H1 (cell line): ENCODE measurements at regions not wholly inside any gene's neighbourhood (a gene's known extent, or its start where the extent isn't known, plus 50 kb on each side); places are given as distances from the start of the nearest gene placed in this dataset.

Source experiments
- CHD7 ChIP-seq: fragments of 300-600 bp; sonication (generic); IDR thresholded peaks from 2 replicates; pipeline ENCODE4 v1.7.1; 2012; ENCODE audit warnings: low read length, moderate library complexity, mild to moderate bottlenecking, inconsistent platforms; ENCODE audit not compliant: insufficient replicate concordance
- EGR1 ChIP-seq: IDR thresholded peaks from 2 replicates; pipeline ENCODE4 v1.6.1; 2011; ENCODE audit warnings: low read depth, low read length, borderline replicate concordance
- SP1 ChIP-seq: IDR thresholded peaks from 2 replicates; pipeline ENCODE4 v1.6.1; 2011; ENCODE audit warnings: low read depth, low read length

- TF ChIP-seq EGR1 (no peak), CHD7 (no peak), SP1 (no peak)
Measured at GRCh38 chr12:105510526-105510925, 180.0 kb downstream of the C12orf75 start (continued).
